ENCODE measurements at regions not wholly inside any gene's neighbourhood (a gene's known extent, or its start where the extent isn't known, plus 50 kb on each side); places are given as distances from the start of the nearest gene placed in this dataset.

- TF ChIP-seq, protein P1, sequence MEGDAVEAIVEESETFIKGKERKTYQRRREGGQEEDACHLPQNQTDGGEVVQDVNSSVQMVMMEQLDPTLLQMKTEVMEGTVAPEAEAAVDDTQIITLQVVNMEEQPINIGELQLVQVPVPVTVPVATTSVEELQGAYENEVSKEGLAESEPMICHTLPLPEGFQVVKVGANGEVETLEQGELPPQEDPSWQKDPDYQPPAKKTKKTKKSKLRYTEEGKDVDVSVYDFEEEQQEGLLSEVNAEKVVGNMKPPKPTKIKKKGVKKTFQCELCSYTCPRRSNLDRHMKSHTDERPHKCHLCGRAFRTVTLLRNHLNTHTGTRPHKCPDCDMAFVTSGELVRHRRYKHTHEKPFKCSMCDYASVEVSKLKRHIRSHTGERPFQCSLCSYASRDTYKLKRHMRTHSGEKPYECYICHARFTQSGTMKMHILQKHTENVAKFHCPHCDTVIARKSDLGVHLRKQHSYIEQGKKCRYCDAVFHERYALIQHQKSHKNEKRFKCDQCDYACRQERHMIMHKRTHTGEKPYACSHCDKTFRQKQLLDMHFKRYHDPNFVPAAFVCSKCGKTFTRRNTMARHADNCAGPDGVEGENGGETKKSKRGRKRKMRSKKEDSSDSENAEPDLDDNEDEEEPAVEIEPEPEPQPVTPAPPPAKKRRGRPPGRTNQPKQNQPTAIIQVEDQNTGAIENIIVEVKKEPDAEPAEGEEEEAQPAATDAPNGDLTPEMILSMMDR (conservative IDR thresholded peaks at IDR 0.05): no peak
- TF ChIP-seq ZFX (IDR thresholded peaks at IDR 0.05): no peak
Measured at GRCh38 chr6:15872241-15873103, 209.6 kb upstream of the DTNBP1 start.
